Ishikawa (cell line): ENCODE measurements at regions not wholly inside any gene's neighbourhood (a gene's known extent, or its start where the extent isn't known, plus 50 kb on each side); places are given as distances from the start of the nearest gene placed in this dataset.

Source experiments
- CEBPB ChIP-seq: IDR thresholded peaks from 2 replicates; pipeline ENCODE4 v1.6.1; 2012
- CREB1 ChIP-seq: IDR thresholded peaks from 2 replicates; pipeline ENCODE4 v1.6.1; 2012; ENCODE audit warnings: low read depth
- EGR1 ChIP-seq: IDR thresholded peaks from 2 replicates; pipeline ENCODE4 v1.6.1; 2012
- EP300 ChIP-seq: IDR thresholded peaks from 2 replicates; pipeline ENCODE4 v1.6.1; 2012; ENCODE audit warnings: borderline replicate concordance
- FOXM1 ChIP-seq: IDR thresholded peaks from 2 replicates; pipeline ENCODE4 v1.6.1; 2012; ENCODE audit warnings: low read depth, borderline replicate concordance
- MAX ChIP-seq: IDR thresholded peaks from 2 replicates; pipeline ENCODE4 v1.6.1; 2012
- NFIC ChIP-seq: IDR thresholded peaks from 2 replicates; pipeline ENCODE4 v1.6.1; 2012
- RAD21 ChIP-seq: IDR thresholded peaks from 2 replicates; pipeline ENCODE4 v1.6.1; 2012; ENCODE audit warnings: low read depth
- REST ChIP-seq: IDR thresholded peaks from 2 replicates; pipeline ENCODE4 v1.6.1; 2012; ENCODE audit warnings: low read depth, mild to moderate bottlenecking
- TAF1 ChIP-seq: IDR thresholded peaks from 2 replicates; pipeline ENCODE4 v1.6.1; 2012; ENCODE audit warnings: low read depth, mild to moderate bottlenecking
- TCF12 ChIP-seq: IDR thresholded peaks from 2 replicates; pipeline ENCODE4 v1.6.1; 2012; ENCODE audit warnings: low read depth
- TEAD4 ChIP-seq: IDR thresholded peaks from 2 replicates; pipeline ENCODE4 v1.6.1; 2012
- USF1 ChIP-seq: IDR thresholded peaks from 2 replicates; pipeline ENCODE4 v1.6.1; 2012
- YY1 ChIP-seq: IDR thresholded peaks from 2 replicates; pipeline ENCODE4 v1.6.1; 2012; ENCODE audit warnings: low read depth
- ZBTB7A ChIP-seq: IDR thresholded peaks from 2 replicates; pipeline ENCODE4 v1.6.1; 2012; ENCODE audit warnings: low read depth

GRCh38 chr5:124619121-124619520, 127.3 kb downstream of the ZNF608 start:
- TF ChIP-seq ZBTB7A = no peak
- TF ChIP-seq CEBPB = no peak
- no peak for TF ChIP-seq FOXM1
- TF ChIP-seq YY1 = no peak
- no peak for TF ChIP-seq TAF1
- no peak for TF ChIP-seq TCF12
- no peak for TF ChIP-seq MAX
- TF ChIP-seq REST = no peak
- TF ChIP-seq CREB1 = no peak
- TF ChIP-seq NFIC = no peak
- no peak for TF ChIP-seq EP300
- no peak for TF ChIP-seq RAD21

- TF ChIP-seq CEBPB (no peak), CREB1 (no peak), RAD21 (no peak), ZBTB7A (no peak), USF1 (no peak)
Observed at GRCh38 chr5:124617787-124618186, 128.7 kb downstream of the ZNF608 start.

- TF ChIP-seq TCF12 (no peak), TEAD4 (no peak), FOXM1 (no peak)
Observed at GRCh38 chr5:124614836-124615385, 131.5 kb downstream of the ZNF608 start.

- TF ChIP-seq REST (no peak), YY1 (no peak), NFIC (no peak), FOXM1 (no peak)
Observed at GRCh38 chr5:124614105-124614504, 132.3 kb downstream of the ZNF608 start.

- no peak for TF ChIP-seq REST
- no peak for TF ChIP-seq EP300
- no peak for TF ChIP-seq TEAD4
- no peak for TF ChIP-seq RAD21
- no peak for TF ChIP-seq FOXM1
- TF ChIP-seq TCF12 = no peak
- TF ChIP-seq NFIC = no peak
- no peak for TF ChIP-seq EGR1
- TF ChIP-seq TAF1 = no peak
- no peak for TF ChIP-seq USF1
Observed at GRCh38 chr5:124613273-124613953, 133.0 kb downstream of the ZNF608 start.
